Motor neuron (in vitro differentiated cells): ENCODE measurements at regions not wholly inside any gene's neighbourhood (a gene's known extent, or its start where the extent isn't known, plus 50 kb on each side); places are given as distances from the start of the nearest gene placed in this dataset.
"Not testable (repeated sequence)": the region's sequence is repeated elsewhere in the genome, so short reads cannot be mapped to it uniquely, and the experiment has no call there.

Source experiments
- ATAC-seq, 8 experiments: fragments of 200-7000 bp; cut with Tn5 transposase; replicated peaks in 6 of 8; 2 replicates each; pipeline ENCODE4 v1.8.0; 2021; ENCODE audit warnings: mild to moderate bottlenecking in 8 of 8, moderate library complexity in 8 of 8
- H3K27ac ChIP-seq, 2 donors: fragments of 250-450 bp; sonication (Bioruptor Pico); 2 replicates each; pipeline ENCODE4 v1.9.0; 2021; ENCODE audit warnings: antibody characterized with exemption in 2 of 2, mild to moderate bottlenecking in 2 of 2, moderate library complexity in 1 of 2
- H3K4me1 ChIP-seq, 2 donors: fragments of 250-450 bp; sonication (Bioruptor Pico); replicated peaks in 1 of 2; 2 replicates each; pipeline ENCODE4 v1.6.1; 2021; ENCODE audit warnings: antibody characterized with exemption in 2 of 2, mild to moderate bottlenecking in 2 of 2, moderate library complexity in 1 of 2
- H3K4me3 ChIP-seq, 5 donors: fragments of 250-450 bp; sonication (Bioruptor Pico); 2 replicates each; pipeline ENCODE4 v1.9.0; 2021; ENCODE audit warnings: antibody characterized with exemption in 5 of 5, mild to moderate bottlenecking in 5 of 5, moderate library complexity in 4 of 5
- WGBS, 10 experiments: fragments of 450-650 bp; shearing (Covaris generic); methylation state at CpG; one replicate each; pipeline ENCODE4 v1.0.0; 2022; 5-methylcytosine and 5-hydroxymethylcytosine counted together
- in situ Hi-C, 9 experiments: fragments of 400-800 bp; cut with MboI; loops; one replicate each; pipeline ENCODE4 v1.15.0; 2021; ENCODE audit warnings: low sequenced_read_pairs in 9 of 9, low pct_unique_long_range_greater_than_20kb in 2 of 9; ENCODE audit not compliant: unreplicated experiment in 9 of 9

GRCh38 chr1:199612976-199613774, 414.3 kb upstream of the NR5A2 start:
- ATAC-seq, result no peak
- in situ Hi-C loops, result no loop called here
- H3K27ac ChIP-seq, result no peak overlapping the region
- no peaks in the 10 kb centered on the region for H3K4me1 ChIP-seq
- H3K4me3 ChIP-seq, result no peak overlapping the region
- 6 to 85% (median 71%) methylated on average over 3 to 6 of the region's 6 CpGs for WGBS, 10 experiments

GRCh38 chr1:199616947-199617346, 410.6 kb upstream of the NR5A2 start:
- 0 to 60% (median 28%) methylated on average over 1 of the region's 1 CpG for WGBS, 10 experiments
- H3K4me3 ChIP-seq, result no peak overlapping the region
- no peak for ATAC-seq
- in situ Hi-C loops, result no loop called here
- H3K4me1 ChIP-seq, result no peaks in the 10 kb centered on the region
- H3K27ac ChIP-seq, result no peak overlapping the region

- H3K27ac ChIP-seq, result no peak overlapping the region
- no peaks in the 10 kb centered on the region for H3K4me1 ChIP-seq
- ATAC-seq, result no peak
- in situ Hi-C loops, result no loop called here
- WGBS, 10 experiments, result 27 to 100% (median 95%) methylated on average over 1 to 4 of the region's 4 CpGs; no CpG with 5 or more reads in 1 of the 10 experiments
- H3K4me3 ChIP-seq, result no peak overlapping the region
These were observed 408.3 kb upstream of the NR5A2 start for GRCh38 chr1:199619223-199619622.

GRCh38 chr1:199626228-199626627, 401.3 kb upstream of the NR5A2 start:
- in situ Hi-C loops, H3K4me1 ChIP-seq, ATAC-seq, H3K4me3 ChIP-seq, H3K27ac ChIP-seq: not testable (repeated sequence)
- WGBS, 10 experiments, result 40 to 100% (median 75%) methylated on average over 1 to 3 of the region's 3 CpGs; no CpG with 5 or more reads in 3 of the 10 experiments

GRCh38 chr1:199629624-199630023, 397.9 kb upstream of the NR5A2 start:
- in situ Hi-C loops, result no loop called here
- no peak overlapping the region for H3K4me3 ChIP-seq
- ATAC-seq, result no peak
- H3K4me1 ChIP-seq, result no peaks in the 10 kb centered on the region
- 0 to 100% (median 44%) methylated on average over 1 to 4 of the region's 4 CpGs; no CpG with 5 or more reads in 2 of the 10 experiments for WGBS, 10 experiments
- H3K27ac ChIP-seq, result no peak overlapping the region

GRCh38 chr1:199639453-199639852, 388.1 kb upstream of the NR5A2 start:
- no peaks in the 10 kb centered on the region for H3K4me1 ChIP-seq
- in situ Hi-C loops, result no loop called here
- ATAC-seq, result no peak
- 0 to 81% (median 49%) methylated on average over 1 of the region's 1 CpG for WGBS, 10 experiments
- H3K4me3 ChIP-seq, result no peak overlapping the region
- H3K27ac ChIP-seq, result no peak overlapping the region

GRCh38 chr1:199641531-199641930, 386.0 kb upstream of the NR5A2 start:
- Histone ChIP-seq H3K4me1 (no peaks in the 10 kb centered on the region), H3K4me3 (no peak overlapping the region), H3K27ac (no peak overlapping the region)
- ATAC-seq, result no peak
- 0 to 94% (median 76%) methylated on average over 1 to 3 of the region's 3 CpGs for WGBS, 10 experiments
- in situ Hi-C loops, result no loop called here

GRCh38 chr1:199644912-199645311, 382.6 kb upstream of the NR5A2 start:
- in situ Hi-C loops, result no loop called here
- no peaks in the 10 kb centered on the region for H3K4me1 ChIP-seq
- H3K4me3 ChIP-seq, result no peak overlapping the region
- ATAC-seq, result no peak
- WGBS, 10 experiments, result 0 to 60% (median 11%) methylated on average over 1 of the region's 1 CpG
- no peak overlapping the region for H3K27ac ChIP-seq

- H3K4me1 ChIP-seq, result no peaks in the 10 kb centered on the region
- whole genome bisulfite sequencing, 10 experiments, result 17 to 100% (median 88%) methylated on average over 1 to 2 of the region's 2 CpGs; no CpG with 5 or more reads in 1 of the 10 experiments
- in situ Hi-C loops, result no loop called here
- H3K27ac ChIP-seq, result no peak overlapping the region
- no peak overlapping the region for H3K4me3 ChIP-seq
- no peak for ATAC-seq
These were observed 380.7 kb upstream of the NR5A2 start for GRCh38 chr1:199646761-199647160.

GRCh38 chr1:199657449-199657848, 370.1 kb upstream of the NR5A2 start:
- Histone ChIP-seq H3K4me3 (no peak overlapping the region), H3K4me1 (peaks cover 0 to 17% of the 10 kb centered on the region in 2 donors), H3K27ac (no peak overlapping the region)
- ATAC-seq, result peak in 2 of 8 experiments; percentile 68 to 69
- 3 to 91% (median 63%) methylated on average over 1 to 3 of the region's 3 CpGs for WGBS, 10 experiments
- in situ Hi-C loops, result no loop called here

GRCh38 chr1:199660071-199660470, 367.4 kb upstream of the NR5A2 start:
- WGBS, 10 experiments, result 60 to 100% (median 86%) methylated on average over 1 to 2 of the region's 2 CpGs; no CpG with 5 or more reads in 3 of the 10 experiments
- in situ Hi-C loops, result no loop called here

GRCh38 chr1:199665371-199665770, 362.1 kb upstream of the NR5A2 start:
- Histone ChIP-seq H3K4me1 (peaks cover 6 to 37% of the 10 kb centered on the region in 2 donors), H3K4me3 (no peak overlapping the region), H3K27ac (no peak overlapping the region)
- in situ Hi-C loops, result no loop called here
- peak in 4 of 8 experiments; percentile 41 to 92 (median 79) for ATAC-seq
- WGBS, 10 experiments, result 0 to 40% (median 13%) methylated on average over 1 of the region's 1 CpG; no CpG with 5 or more reads in 3 of the 10 experiments

More at GRCh38 chr1:199660071-199660470, 367.4 kb upstream of the NR5A2 start:
- Histone ChIP-seq H3K4me1 (peaks cover 3 to 28% of the 10 kb centered on the region in 2 donors), H3K4me3 (no peak overlapping the region), H3K27ac (no peak overlapping the region)
- peak in 1 of 8 experiments; percentile 47 for ATAC-seq

GRCh38 chr1:199667089-199667488, 360.4 kb upstream of the NR5A2 start:
- WGBS, 10 experiments, result 70 to 94% (median 86%) methylated on average over 2 to 10 of the region's 10 CpGs; no CpG with 5 or more reads in 2 of the 10 experiments

GRCh38 chr1:199669916-199670315, 357.6 kb upstream of the NR5A2 start:
- Histone ChIP-seq H3K4me1 (peaks cover 3 to 23% of the 10 kb centered on the region in 2 donors), H3K4me3 (no peak overlapping the region), H3K27ac (no peak overlapping the region)
- no peak for ATAC-seq
- in situ Hi-C loops, result loop anchor here in 1 of 9 experiments (10.0 kb wide), 1 partner anchor 815 kb away; no protein-coding TSS in a partner anchor

More at GRCh38 chr1:199667089-199667488, 360.4 kb upstream of the NR5A2 start:
- in situ Hi-C loops, result no loop called here
- Histone ChIP-seq H3K27ac (no peak overlapping the region), H3K4me3 (no peak overlapping the region), H3K4me1 (peaks cover 6 to 32% of the 10 kb centered on the region in 2 donors)
- ATAC-seq, result no peak
